ENCODE measurements at regions not wholly inside any gene's neighbourhood (a gene's known extent, or its start where the extent isn't known, plus 50 kb on each side); places are given as distances from the start of the nearest gene placed in this dataset.

DNA sequence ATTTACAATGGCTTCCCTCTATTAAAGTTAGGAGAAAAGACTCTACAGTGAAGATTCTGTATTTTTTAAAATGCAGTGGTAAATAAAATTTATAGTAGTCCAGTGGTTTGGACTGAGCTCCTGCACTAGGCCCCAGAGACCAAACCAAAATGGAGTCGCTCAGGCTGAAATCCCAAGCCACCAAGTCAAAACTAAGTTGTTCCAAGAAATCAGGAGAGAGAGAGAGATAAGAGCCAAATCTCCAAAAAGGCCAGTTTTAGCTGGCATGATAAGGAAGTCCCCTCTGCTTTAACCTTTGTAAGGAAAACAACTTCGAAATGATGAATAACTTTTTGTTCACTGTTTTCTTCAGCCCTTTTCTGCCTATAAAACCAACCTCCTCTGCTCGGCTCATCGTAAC lies 265.9 kb upstream of the KLF14 start:
- FAIRE-seq = no peak

DNA sequence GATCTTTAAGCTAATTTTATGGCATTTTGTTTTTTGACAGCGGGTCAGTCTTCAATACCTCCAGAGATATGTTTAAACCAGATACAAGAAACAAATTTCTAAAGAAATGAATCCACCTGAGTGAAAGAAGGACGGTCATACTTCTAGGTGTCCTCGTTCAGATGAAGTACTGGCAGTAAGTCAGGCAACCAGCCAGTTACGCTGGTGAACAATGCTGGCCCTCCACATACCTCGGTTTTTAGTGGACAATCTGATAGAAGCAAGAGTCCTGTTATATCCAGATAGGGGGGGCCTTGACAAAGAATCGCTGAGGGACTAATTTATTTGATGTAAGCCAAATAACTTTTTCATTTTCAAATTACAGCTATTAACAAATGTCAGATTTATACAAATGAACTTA lies 266.4 kb upstream of the KLF14 start:
- no peak for FAIRE-seq

- no peak for FAIRE-seq
These were observed 266.9 kb upstream of the KLF14 start for GRCh38 chr7:131000873-131001272.

DNA sequence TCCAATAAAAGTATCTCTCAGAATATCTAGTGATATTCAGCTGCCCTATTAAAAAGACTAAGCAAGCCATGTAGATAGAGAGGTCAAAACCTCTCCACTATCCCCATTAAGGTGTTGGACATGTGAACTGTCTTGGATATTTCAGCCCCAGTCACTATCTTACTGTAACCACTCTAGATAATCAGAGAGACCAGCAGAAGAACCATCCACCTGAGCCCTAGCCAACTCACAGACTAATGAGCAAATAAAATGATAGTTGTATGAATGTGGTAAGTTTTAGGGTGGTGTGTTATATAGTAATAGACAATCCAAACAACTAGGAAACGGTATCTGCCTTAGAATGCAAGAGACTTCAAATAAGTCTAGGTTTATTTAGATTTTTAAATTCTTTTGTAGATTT lies 268.6 kb upstream of the KLF14 start:
- no peak for FAIRE-seq

DNA sequence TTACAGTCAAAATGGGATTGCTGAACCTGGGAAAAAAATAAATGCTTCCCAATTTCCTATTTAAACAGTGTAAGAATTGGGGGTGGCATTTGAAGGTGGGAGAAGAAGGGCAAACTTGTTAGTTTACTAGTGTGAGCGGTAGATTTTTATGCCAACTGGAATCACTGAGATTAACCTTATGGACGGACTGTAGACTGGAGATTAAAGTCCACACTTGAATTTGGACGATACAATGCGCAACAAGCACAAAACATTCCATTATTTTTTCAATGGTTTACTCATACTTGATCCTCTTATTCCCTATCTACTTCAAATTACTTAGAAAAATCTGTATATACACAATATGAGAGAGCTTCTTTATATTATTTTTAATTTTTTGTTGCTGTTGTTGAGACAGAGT lies 269.6 kb upstream of the KLF14 start:
- no peak for FAIRE-seq

GRCh38 chr7:131004371-131004770 lies 270.4 kb upstream of the KLF14 start:
- no peak for FAIRE-seq

DNA sequence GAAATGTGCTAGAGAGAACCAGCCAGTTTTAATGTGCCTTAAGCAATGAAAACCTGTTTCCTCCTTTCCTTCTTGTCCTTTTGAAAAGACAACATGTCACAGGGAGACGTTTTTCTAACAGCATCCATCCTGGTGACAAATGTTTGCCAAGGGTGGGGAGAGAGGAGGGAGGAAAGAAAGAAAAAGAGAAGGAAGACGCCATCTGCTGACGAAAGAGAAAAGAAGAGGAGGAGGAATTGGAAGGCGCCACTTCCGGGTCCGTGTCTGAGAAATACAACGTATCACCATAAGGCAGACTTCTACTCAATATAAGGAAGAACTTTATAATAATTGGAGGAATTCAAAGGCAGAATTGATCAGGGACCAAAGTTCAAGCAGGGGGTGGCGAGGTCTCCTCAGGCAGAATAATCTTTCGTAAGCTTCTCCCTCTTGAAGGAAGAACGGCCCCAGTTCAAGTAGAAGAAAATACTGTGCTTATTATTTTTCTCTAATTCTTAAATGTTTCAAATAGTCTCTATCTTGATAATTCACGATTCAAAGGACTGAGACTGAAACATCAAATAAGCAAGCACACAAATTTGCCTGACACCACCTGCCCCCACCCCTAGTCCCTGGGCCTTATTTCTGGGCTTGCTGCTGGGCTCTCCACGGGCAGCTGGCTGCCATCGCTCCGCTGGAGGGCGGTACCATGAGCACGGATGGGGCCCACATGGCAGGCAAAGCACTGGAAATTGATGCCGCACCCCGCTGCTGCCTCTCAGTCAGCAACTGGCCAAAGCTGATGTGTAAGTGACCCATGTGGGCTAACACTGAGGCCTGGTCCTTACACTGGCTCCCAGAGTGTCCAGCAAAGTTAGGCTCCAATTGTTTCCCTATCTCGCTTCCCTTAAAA lies 273.7 kb upstream of the KLF14 start:
- FAIRE-seq = peak; percentile 70

DNA sequence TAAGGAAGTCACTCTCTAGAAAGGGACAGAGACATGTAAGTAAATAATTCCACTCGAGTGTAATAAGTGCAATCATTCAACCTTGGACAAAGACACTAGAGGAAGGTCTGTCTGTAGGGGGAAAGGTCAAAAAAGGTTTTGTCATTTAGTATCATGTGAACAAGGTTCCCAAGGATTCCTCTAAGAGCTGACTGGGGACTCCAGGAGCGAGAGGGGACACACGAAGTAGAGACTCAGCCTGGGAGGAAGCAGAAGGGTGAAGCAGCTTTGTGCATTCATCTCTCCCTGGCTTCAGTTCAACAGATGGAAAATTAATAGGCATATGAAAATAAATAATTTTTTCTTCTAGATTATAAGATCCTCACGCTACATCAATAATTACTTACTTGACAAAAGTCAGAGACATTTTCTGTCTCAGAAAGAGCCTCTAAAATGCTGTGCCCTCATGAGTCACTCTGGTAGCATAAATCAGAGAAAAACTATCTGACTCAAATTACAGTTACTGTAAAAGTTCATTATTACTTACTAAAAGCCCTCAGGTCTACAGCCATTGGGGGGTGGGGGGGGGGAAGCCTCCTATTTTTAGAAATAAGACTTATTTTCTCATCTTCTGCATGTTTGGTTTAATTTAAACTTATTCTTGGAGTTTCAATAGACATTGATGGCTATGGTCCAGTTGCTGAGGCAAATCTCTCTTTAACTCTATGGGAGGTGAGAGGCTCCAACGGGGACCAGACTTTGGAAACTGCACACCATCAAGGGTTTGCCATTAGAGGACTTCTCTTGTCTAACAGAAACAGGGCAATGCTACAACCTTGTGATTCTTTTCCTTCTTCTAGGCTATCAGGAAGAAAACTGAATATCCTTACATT lies 275.1 kb upstream of the KLF14 start:
- no peak for FAIRE-seq

DNA sequence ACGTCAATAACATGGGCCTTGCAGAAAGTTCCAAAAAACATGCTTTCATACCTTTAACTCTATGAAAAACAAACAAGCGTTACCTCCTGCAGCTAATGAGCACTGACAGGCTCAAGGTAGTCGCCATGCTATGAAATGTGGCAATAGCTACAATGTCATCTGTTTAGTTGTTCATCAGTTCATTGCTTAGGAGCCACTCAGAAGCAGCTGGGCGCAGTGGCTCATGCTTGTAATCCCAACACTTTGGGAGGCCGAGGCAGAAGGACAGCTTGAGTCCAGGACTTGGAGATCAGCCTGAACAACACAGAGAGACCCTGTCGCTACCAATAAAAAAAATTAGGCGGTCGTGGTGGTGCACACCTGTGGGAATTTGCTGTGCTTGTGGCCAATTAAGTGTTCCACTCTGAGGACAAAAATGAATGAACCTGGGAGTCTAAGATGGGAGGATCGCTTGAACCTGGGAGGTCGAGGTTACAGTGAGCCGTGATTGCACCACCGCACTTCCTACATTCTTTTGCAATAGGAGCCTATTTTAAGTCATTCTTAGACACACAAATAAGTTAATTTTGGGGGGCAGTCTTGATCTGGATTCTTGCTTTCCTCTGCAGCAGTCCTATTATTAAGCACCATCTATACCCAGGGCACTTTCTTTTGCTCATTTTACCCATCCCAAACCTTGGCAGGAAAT lies 276.2 kb upstream of the KLF14 start:
- FAIRE-seq = no peak

DNA sequence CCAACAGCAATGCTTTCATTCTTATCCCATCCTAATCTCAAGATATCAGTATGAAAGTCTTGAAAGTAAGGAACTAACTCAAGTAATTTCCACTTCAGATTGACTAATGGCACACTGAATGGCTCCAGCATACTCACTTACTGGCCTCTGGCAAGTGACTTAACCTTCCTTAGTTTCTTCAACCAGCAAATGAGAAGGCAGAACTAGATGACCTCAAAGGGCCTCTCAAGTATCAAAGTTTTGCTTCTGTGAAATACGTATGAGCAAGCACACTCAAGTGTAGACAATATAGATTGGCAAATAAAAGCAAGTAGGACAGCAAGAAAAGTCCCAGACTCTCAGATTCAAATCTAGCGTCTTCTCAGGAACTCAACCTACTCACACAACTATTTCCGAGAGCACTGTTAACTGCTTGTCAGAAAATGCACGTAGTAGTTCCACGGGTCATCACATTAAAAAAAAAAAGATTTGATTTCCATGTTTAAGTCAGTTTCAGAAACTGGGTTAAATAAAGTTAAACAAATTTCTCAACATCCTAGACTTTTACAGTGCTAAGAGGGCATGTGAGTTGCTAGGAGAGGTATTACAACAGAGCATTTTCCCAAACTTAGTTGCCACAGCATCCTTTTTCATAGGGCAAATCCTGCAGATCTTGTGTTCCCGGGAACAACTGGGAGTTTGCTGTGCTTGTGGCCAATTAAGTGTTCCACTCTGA lies 276.9 kb upstream of the KLF14 start:
- FAIRE-seq = no peak

- no peak for FAIRE-seq
These were observed 277.4 kb upstream of the KLF14 start for GRCh38 chr7:131011432-131011742.

DNA sequence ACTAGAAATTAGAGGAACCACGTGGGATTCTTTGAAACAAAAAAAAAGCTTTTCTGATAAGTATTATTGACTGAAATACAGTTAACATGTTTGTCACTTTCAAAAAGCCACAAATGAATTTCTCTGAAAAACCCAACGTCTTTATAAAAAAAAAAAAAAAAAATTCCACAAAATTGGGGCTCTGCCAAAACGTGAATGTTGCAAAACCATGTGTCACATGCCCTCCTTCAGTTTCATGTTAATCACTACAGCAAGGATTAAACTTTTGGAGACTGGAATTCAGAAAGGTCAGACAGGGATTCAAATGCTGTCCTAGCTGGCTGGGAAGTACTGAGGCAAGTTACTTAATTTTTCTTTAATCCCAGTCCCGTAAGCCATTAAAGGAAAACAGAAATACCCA lies 278.0 kb upstream of the KLF14 start:
- FAIRE-seq = peak; percentile 73

DNA sequence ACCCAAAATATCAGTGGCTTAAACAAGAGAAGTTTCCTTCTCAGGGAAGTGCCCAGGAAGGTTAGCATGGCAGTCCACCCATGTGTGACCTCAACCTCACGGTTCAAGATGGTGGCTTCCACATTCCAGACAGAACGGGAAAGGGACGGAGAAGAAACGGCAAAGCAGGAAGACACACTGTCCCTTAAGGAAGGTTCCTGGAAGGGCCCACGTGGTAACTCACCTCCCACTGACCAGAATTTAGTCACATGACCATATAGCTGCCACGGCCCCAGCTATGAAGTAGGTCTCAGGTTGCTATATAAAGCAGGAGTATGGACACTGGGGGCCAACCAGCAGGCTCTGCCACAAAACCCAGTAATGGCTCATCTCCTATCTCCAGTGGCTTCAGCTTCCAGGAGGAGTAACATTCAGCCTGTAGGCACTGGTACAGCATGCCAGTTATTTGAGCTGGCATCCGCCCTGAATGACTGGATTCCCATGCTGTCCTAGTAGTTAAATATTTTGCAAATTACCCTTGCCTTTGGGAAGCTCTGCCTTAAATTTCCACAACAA lies 278.5 kb upstream of the KLF14 start:
- FAIRE-seq = no peak

DNA sequence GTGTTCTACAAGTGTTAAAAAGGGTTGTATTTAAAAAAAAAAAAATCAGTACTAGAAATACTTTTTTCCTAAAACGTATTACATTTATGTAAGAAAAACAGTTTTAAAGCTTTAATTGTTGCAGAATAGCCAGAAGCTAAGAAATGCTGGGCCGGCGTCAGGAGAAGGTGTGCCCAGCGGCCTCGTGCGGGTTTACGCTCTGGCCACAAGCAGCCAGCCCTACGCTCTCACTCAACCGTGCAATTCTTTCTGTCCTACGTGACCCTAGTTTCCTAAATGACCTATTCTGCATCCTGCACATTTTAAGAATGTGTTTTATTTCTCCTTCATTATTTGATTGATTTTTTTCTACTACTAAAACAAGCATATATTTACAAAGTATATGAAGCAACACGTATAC lies 279.7 kb upstream of the KLF14 start:
- no peak for FAIRE-seq

GRCh38 chr7:131014906-131015656 lies 281.1 kb upstream of the KLF14 start:
- no peak for FAIRE-seq

DNA sequence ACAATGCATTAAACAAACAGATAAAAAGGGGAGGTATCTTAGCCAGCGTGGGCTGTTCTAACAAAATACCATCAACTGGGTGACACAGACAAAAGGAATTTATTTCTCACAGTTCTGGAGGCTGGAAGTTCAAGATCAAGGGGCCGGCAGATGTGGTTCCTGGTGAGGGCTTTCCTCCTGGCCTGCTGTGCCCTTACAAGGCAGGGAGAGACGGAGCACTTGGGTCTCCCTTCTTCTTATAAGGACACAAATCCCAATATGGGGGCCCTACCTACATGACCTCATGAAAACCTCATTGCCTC lies 281.6 kb upstream of the KLF14 start:
- no peak for FAIRE-seq

DNA sequence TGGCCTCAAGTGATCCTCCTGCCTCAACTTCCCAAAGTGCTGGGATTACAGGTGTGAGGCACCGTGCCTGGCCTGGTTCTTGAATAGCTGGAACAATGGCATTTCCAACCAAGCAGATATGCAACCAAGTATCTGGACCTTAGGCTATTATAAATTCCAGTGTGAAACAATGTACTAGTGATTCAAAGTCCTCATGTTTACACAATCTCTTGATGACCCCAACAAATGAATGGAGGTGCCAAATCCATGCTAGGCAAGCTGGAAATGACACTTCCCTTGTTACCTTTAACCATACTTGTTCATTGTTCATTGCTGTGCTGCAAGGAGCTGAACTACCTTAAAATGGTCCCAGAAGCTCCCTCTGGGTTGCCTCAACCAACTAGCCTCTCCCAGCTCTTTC lies 282.2 kb upstream of the KLF14 start:
- no peak for FAIRE-seq

GRCh38 chr7:131019351-131019750 lies 285.3 kb upstream of the KLF14 start:
- no peak for FAIRE-seq

DNA sequence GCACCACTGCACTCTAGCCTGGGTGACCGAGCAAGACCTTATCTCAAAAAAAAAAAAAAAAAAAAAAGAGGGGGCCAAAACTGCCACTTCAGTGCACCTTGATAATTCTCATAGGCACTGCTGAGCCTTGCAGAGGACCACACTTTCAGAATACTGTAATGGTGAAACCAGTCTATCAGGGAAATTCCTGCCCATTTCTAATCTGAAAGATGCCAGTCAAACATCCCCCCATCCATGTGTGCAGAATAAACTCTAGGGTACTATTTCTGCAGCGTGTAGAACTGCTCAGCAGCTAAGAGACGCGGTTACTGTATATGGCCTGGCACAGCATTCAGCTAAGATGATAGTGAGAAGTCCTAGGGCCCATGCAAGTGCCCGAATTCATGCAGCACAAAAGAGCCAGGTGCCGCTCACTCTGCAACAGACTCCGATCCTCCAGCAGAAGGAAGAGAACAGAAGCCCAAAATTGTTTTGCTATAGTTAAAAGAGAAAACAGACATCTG lies 286.8 kb upstream of the KLF14 start:
- no peak for FAIRE-seq

GRCh38 chr7:131021460-131021859 lies 287.5 kb upstream of the KLF14 start:
- no peak for FAIRE-seq

DNA sequence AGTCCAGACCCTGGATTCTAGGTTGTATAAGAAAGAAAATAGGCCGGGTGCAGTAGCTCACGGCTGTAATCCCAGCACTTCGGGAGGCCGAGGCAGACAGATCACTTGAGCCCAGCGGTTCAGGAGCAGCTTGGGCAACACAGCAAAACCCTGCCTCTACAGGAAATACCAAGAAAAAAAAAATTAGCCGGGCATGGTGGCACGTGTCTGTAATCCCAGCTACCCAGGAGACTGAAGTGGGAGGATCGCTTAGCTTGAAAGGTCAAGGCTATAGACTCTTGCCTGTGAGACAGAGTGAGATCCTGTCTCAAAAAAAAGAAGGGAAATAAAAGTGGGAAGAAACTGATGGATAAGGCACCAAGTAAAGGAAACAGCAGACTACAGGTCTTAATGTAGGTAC lies 287.9 kb upstream of the KLF14 start:
- FAIRE-seq = no peak
